IMR-90 (cell line): ENCODE measurements at regions not wholly inside any gene's neighbourhood (a gene's known extent, or its start where the extent isn't known, plus 50 kb on each side); places are given as distances from the start of the nearest gene placed in this dataset.

Experiments
- ATAC-seq: fragments of 200-7000 bp; cut with Tn5 transposase; 2 replicates; pipeline ENCODE4 v1.9.1; 2020; ENCODE audit warnings: low read depth, mild to moderate bottlenecking, moderate library complexity
- BruUV-seq: library from RNA; stranded (reverse); fragments of 400-500 nt; replicated peaks from 2 replicates; lab custom pipeline; 2021; lab: Mats Ljungman, UMichigan
- CTCF ChIA-PET: fragments of 300-600 bp; formaldehyde crosslinking; extraction: SDS; loops from one replicate; lab custom pipeline; 2021; ENCODE audit warnings: antibody characterized with exemption; lab: Yijun Ruan, JAX
- POLR2A ChIA-PET: fragments of 300-600 bp; sonication (Branson Sonifier 250); formaldehyde crosslinking; loops from one replicate; lab custom pipeline; 2022; ENCODE audit warnings: antibody characterized with exemption; ENCODE audit not compliant: unreplicated experiment; lab: Charles Lee
- DNase-seq: peaks from one replicate; pipeline ENCODE4 v3.0.0; 2013
- H2AFZ ChIP-seq: replicated peaks from 2 replicates; pipeline ENCODE3; 2013; ENCODE audit warnings: low read length, mild to moderate bottlenecking; ENCODE audit not compliant: poor library complexity
- H2AK5ac ChIP-seq: 2 replicates; pipeline ENCODE4 v1.6.1; 2013; ENCODE audit warnings: low read depth, low read length, inconsistent platforms
- H2AK9ac ChIP-seq: replicated peaks from 2 replicates; pipeline ENCODE3; 2013; ENCODE audit warnings: mild to moderate bottlenecking, low read depth, low read length, moderate library complexity; ENCODE audit not compliant: poor library complexity
- H2BK120ac ChIP-seq: 2 replicates; pipeline ENCODE4 v1.6.1; 2013; ENCODE audit warnings: low read depth, low read length, inconsistent platforms
- H2BK15ac ChIP-seq: 3 replicates; pipeline ENCODE4 v1.6.1; 2013; ENCODE audit warnings: low read depth, low read length, inconsistent platforms
- H2BK20ac ChIP-seq: 2 replicates; pipeline ENCODE4 v1.6.1; 2013; ENCODE audit warnings: low read depth, mild to moderate bottlenecking, inconsistent platforms, low read length, moderate library complexity
- H2BK5ac ChIP-seq: 2 replicates; pipeline ENCODE4 v1.6.1; 2013; ENCODE audit warnings: mild to moderate bottlenecking, low read depth, low read length, inconsistent platforms; ENCODE audit not compliant: poor library complexity, severe bottlenecking
- H3K14ac ChIP-seq: replicated peaks from 2 replicates; pipeline ENCODE4 v1.6.1; 2013; ENCODE audit warnings: low read depth, low read length, inconsistent platforms
- H3K18ac ChIP-seq: 2 replicates; pipeline ENCODE4 v1.6.1; 2013; ENCODE audit warnings: low read depth, low read length, control low read depth
- H3K23ac ChIP-seq: 2 replicates; pipeline ENCODE4 v1.6.1; 2013; ENCODE audit warnings: low read depth, low read length, inconsistent platforms
- H3K27ac ChIP-seq: 2 replicates; pipeline ENCODE4 v1.5.1; 2013; ENCODE audit warnings: mild to moderate bottlenecking, control low read depth, low read length; ENCODE audit not compliant: insufficient read depth
- H3K27me3 ChIP-seq: 2 replicates; pipeline ENCODE4 v1.6.1; 2013; ENCODE audit warnings: low read length; ENCODE audit not compliant: control insufficient read depth, insufficient read depth
- H3K36me3 ChIP-seq: 2 replicates; pipeline ENCODE4 v1.6.1; 2013; ENCODE audit warnings: low read length, mixed read lengths; ENCODE audit not compliant: control insufficient read depth, insufficient read depth
- H3K4ac ChIP-seq: 2 replicates; pipeline ENCODE4 v1.6.1; 2013; ENCODE audit warnings: low read depth, low read length, inconsistent platforms
- H3K4me1 ChIP-seq: 2 replicates; pipeline ENCODE4 v1.6.1; 2013; ENCODE audit warnings: low read length, mixed read lengths; ENCODE audit not compliant: control insufficient read depth, insufficient read depth
- H3K4me2 ChIP-seq: 2 replicates; pipeline ENCODE4 v1.6.1; 2013; ENCODE audit warnings: low read depth, mild to moderate bottlenecking, control low read depth, low read length, moderate library complexity
- H3K4me3 ChIP-seq: 2 replicates; pipeline ENCODE4 v1.5.1; 2013; ENCODE audit warnings: low read depth, mild to moderate bottlenecking, control low read depth, low read length, moderate library complexity; ENCODE audit not compliant: insufficient read depth
- H3K56ac ChIP-seq: 2 replicates; pipeline ENCODE4 v1.6.1; 2013; ENCODE audit warnings: low read length, inconsistent platforms; ENCODE audit not compliant: insufficient read depth; ENCODE audit errors: extremely low read depth
- H3K79me1 ChIP-seq, 2 experiments: 2 replicates each; pipeline ENCODE4 v1.6.1; 2013; ENCODE audit warnings: low read length in 2 of 2, inconsistent platforms in 1 of 2, low read depth in 1 of 2
- H3K9ac ChIP-seq: 2 replicates; pipeline ENCODE4 v1.6.1; 2013; ENCODE audit warnings: low read depth, low read length, control low read depth
- H3K9me1 ChIP-seq: 2 replicates; pipeline ENCODE4 v1.6.1; 2013; ENCODE audit warnings: low read length, inconsistent platforms; ENCODE audit not compliant: insufficient read depth
- H3K9me3 ChIP-seq: 2 replicates; pipeline ENCODE4 v1.6.1; 2013; ENCODE audit warnings: low read length; ENCODE audit not compliant: control insufficient read depth, insufficient read depth
- H4K20me1 ChIP-seq: 2 replicates; pipeline ENCODE4 v1.6.1; 2013; ENCODE audit warnings: low read length, inconsistent platforms; ENCODE audit not compliant: insufficient read depth
- H4K5ac ChIP-seq: 2 replicates; pipeline ENCODE4 v1.6.1; 2013; ENCODE audit warnings: mild to moderate bottlenecking, low read depth, low read length, control low read depth
- H4K8ac ChIP-seq, 2 experiments: 2 replicates each; pipeline ENCODE4 v1.6.1; 2013; ENCODE audit warnings: low read depth in 2 of 2, low read length in 2 of 2, control low read depth in 1 of 2, inconsistent platforms in 1 of 2
- H4K91ac ChIP-seq: 2 replicates; pipeline ENCODE4 v1.6.1; 2013; ENCODE audit warnings: low read depth, low read length, inconsistent platforms; ENCODE audit not compliant: insufficient read depth
- MAFK ChIP-seq: IDR thresholded peaks from 2 replicates; pipeline ENCODE4 v1.6.1; 2012; ENCODE audit warnings: low read depth, low read length, improper control_type of control experiment
- MXI1 ChIP-seq: IDR thresholded peaks from 2 replicates; pipeline ENCODE4 v1.6.1; 2012; ENCODE audit warnings: low read depth, mild to moderate bottlenecking, low read length, moderate library complexity, borderline replicate concordance
- RCOR1 ChIP-seq: IDR thresholded peaks from 2 replicates; pipeline ENCODE4 v1.6.1; 2012; ENCODE audit warnings: mild to moderate bottlenecking, low read length, improper control_type of control experiment; ENCODE audit not compliant: insufficient replicate concordance
- RFX5 ChIP-seq: IDR thresholded peaks from 2 replicates; pipeline ENCODE4 v1.8.0; 2012; ENCODE audit warnings: low read depth, mild to moderate bottlenecking, low read length, moderate library complexity
- WGBS, 2 experiments: methylation state at CpG; one replicate each; pipeline versions ENCODE4 v1.1.5 to v1.1.7; 2013; ENCODE audit warnings: missing lambda C conversion rate in 2 of 2; ENCODE audit not compliant: insufficient read length in 1 of 2; ENCODE audit errors: extremely low coverage in 2 of 2; 5-methylcytosine and 5-hydroxymethylcytosine counted together
- dilution Hi-C: fragments of 300-500 bp; cut with HindIII; formaldehyde crosslinking; loops from one replicate; pipeline ENCODE4 v1.14.3; 2018; ENCODE audit warnings: low sequenced_read_pairs; ENCODE audit not compliant: unreplicated experiment
- in situ Hi-C: fragments of 300-500 bp; cut with MboI; formaldehyde crosslinking; loops from 3 replicates; pipeline ENCODE4 v1.14.3; 2019; ENCODE audit warnings: low sequenced_read_pairs, inconsistent platforms, mixed read lengths
- intact Hi-C: fragments of 100-400 bp; cut with micrococcal nuclease; formaldehyde crosslinking; loops from 2 replicates; pipeline ENCODE4 v1.10.0; 2022

- no CpG with 5 or more reads among the region's 4 CpGs for WGBS, 2 experiments
- no peak for ATAC-seq
- H3K14ac ChIP-seq, result no peak overlapping the region
These were observed 1195.4 kb upstream of the EYS start for GRCh38 chr6:66902457-66902856.

More at GRCh38 chr6:66902457-66902856, 1195.4 kb upstream of the EYS start:
- H4K8ac ChIP-seq, result no peak overlapping the region
- no peaks in the 10 kb centered on the region for H3K36me3 ChIP-seq
- no peak overlapping the region for H3K4ac ChIP-seq
- DNase-seq, result no peak
- no peak overlapping the region for H2BK120ac ChIP-seq
- no peak overlapping the region for H3K9ac ChIP-seq
- H2BK5ac ChIP-seq, result no peak overlapping the region
- no peak for TF ChIP-seq MXI1
- no peak for TF ChIP-seq RCOR1
- peak; percentile 42; the same call in 1 of the 2 replicates for TF ChIP-seq MAFK
- TF ChIP-seq RFX5, result no peak
- ChIA-PET CTCF (no interaction called here), POLR2A (no interaction called here)
- H3K27ac ChIP-seq, result no peak overlapping the region
- no peak overlapping the region for H3K18ac ChIP-seq
- H2BK20ac ChIP-seq, result no peak overlapping the region
- no peak overlapping the region for H3K4me3 ChIP-seq
- H4K91ac ChIP-seq, result no peak overlapping the region
- BruUV-seq, result no TSS peak
- H3K4me1 ChIP-seq, result no peaks in the 10 kb centered on the region
- H3K79me1 ChIP-seq, result no peaks in the 10 kb centered on the region
- H2BK15ac ChIP-seq, result no peak overlapping the region
- H3K9me3 ChIP-seq, result peaks cover 1% of the 10 kb centered on the region; the same call in 1 of the 2 replicates
- H3K4me2 ChIP-seq, result no peak overlapping the region
- H3K27me3 ChIP-seq, result no peaks in the 10 kb centered on the region
- H2AFZ ChIP-seq, result no peak overlapping the region
- in situ Hi-C loops (no loop called here), intact Hi-C loops (no loop called here), dilution Hi-C loops (no loop called here)
- no peaks in the 10 kb centered on the region for H4K20me1 ChIP-seq
- no peak overlapping the region for H2AK9ac ChIP-seq
- no peak overlapping the region for H2AK5ac ChIP-seq
- no peak overlapping the region for H3K56ac ChIP-seq
- no peaks in the 10 kb centered on the region for H3K9me1 ChIP-seq
- no peak overlapping the region for H3K23ac ChIP-seq
- no peak overlapping the region for H4K5ac ChIP-seq
